ENCODE measurements at regions not wholly inside any gene's neighbourhood (a gene's known extent, or its start where the extent isn't known, plus 50 kb on each side); places are given as distances from the start of the nearest gene placed in this dataset.
"Not testable (repeated sequence)": the region's sequence is repeated elsewhere in the genome, so short reads cannot be mapped to it uniquely, and the experiment has no call there.

DNA sequence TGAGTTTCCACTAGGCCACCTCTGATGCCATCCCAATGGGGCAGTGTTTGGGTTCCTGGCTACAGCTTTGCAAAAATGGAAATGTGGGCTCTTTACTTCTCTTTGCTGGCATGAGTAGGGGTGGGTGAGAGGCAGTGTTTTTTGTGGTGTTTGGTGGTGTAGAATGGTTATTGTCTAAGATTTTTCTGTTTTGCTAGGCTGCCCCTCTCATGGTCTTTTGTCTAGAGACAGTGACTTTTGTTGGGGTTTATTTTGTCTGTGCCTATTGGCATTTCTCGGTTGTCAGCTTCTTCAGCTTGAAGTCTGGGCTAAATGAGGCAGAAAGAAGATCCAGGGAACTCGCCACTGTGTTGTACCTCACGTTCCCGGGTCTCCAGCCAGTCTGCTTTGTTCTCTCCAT is 112.1 kb downstream of the CENPF start:
- DNase-seq (ENCODE audit: low read depth in 2 of 2): no peak

DNA sequence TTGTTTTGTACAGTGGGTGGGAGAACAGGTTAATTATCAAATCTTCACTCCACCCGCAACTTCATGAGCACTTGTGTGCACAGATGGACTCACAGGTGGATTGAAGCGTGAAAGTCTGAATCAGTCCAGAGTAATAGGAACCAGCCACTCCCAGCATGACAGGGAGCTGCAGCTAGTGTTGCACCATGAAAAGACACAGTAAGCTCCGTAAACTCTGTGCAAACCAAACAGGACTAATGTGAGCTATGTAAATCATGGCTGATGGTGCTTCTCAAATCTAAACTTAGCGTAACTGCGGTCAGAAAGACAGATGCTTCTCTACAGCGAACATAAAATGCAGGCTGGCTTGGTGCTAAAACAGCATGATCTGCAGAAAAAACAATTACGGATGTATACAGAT is 114.4 kb downstream of the CENPF start:
- no peak for DNase-seq (ENCODE audit: low read depth in 2 of 2)

DNA sequence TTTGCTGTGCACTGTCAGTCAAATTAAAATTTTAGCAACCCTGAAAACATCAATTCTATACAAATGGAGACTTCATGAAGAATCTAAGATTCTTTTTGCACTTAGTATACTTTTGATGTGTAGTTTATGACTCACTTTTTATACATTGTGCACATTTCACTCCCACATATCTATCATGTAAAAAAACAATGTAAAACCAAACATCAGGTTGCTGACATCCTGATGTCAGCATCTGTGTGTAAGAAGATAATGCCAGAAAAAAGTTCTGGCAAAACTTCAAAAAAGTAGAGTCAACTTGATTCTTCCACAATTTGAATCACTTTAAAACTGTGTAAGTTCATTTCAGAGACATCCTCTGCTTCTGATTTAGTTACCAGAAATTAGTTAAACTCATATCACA is 115.7 kb downstream of the CENPF start:
- DNase-seq (ENCODE audit: low read depth in 2 of 2): no peak

DNA sequence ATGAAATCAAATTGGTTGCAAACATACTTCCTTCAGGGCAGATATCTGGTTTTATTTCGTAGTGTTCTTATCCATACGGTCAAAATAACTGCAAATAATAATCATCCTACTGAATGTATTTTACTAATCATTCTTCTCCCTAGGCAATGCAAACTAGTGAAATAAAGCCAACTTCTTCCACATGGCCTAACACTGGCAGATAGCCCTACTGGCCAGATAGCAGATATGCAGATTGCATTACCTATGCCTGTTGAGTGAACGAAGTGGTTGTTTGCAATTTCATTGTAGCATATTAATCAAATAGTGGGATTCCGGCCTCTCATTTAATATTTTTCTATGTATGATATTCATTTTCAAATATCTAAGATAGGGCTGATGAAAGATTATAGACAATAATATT is 116.2 kb downstream of the CENPF start:
- no peak for DNase-seq (ENCODE audit: low read depth in 2 of 2)

DNA sequence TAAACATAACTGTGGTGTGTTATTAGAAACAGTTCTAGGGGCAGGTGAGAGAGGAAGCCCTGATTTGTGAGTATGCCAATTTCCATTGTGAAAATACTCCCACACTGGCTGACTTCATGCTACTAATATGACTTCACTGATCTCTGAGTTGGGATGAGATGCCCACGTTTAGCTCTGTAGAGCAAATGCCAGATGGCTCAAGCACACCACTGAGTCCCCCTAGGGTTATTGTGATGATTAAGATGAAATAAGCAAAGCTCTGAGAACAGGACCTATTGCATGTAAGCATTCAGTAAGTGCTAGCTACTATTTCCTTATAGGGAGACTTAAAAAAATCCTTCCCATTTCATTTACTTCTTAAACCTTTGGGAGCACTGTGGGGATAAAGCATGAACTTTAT is 117.6 kb downstream of the CENPF start:
- DNase-seq (ENCODE audit: low read depth in 2 of 2): no peak

DNA sequence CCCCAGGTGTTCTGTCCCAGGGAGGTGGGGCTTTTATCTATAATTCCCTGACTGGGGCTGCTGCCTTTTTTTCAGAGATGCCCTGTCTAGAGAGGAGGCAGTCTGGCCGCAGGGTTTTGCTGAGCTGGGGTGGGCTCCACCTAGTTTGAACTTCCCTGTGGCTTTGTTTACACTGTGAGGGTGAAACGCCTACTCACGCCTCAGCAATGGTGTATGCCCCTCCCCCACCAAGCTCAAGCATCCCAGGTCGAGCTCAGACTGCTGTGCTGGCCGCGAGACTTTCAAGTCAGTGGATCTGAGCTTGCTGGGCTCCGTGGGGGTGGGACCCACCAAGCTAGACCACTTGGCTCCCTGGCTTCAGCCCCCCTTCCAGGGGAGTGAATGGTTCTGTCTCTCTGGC is 124.3 kb downstream of the CENPF start:
- no peak for DNase-seq (ENCODE audit: low read depth in 2 of 2)

DNA sequence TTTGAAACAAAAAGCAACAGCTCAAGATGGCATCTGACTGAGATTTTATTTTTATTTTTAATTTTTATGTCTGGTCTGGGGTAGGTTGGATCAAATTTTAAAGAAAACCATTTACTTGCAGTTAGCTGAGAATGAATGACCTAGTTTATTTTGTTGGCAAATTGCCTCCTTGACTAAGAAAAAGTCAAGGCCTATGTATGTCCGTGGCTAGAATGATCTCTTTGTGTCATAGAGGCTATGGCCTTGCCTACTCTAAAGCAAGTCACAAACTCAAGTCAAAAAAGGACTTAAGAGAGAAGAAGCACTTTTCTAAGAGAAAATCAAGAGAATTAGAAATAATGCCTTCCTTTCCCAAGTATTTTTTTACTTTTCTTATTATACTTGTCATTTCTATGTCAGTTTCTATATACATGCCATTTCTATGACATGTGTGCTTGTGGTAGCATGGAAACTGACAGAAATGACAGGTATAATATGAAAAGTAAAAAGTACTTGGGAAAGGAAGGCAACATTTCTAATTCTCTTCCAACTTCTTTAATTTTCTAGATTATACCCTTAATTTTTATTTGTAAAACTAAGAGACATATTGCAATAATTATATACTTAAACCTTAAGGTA is 136.7 kb downstream of the CENPF start:
- DNase-seq (ENCODE audit: low read depth in 2 of 2): no peak

DNA sequence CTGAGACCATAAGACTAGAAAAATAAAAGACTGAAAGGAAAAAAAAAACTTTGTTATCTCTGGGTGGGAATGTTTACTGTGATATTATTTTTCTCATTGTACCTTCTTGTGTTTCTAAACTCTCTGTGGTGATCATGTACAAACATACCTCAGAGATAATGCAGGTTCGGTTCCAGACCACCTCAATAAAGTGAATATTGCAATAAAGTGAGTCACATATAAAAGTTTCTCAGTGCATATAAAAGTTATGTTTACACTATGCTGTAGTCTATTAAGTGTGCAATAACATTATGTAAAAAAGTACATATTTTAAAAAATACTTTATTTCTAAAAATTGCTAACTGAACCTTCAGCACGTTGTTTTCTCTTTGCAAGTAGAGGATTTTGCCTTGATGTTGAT is 137.5 kb downstream of the CENPF start:
- no peak for DNase-seq (ENCODE audit: low read depth in 2 of 2)

DNA sequence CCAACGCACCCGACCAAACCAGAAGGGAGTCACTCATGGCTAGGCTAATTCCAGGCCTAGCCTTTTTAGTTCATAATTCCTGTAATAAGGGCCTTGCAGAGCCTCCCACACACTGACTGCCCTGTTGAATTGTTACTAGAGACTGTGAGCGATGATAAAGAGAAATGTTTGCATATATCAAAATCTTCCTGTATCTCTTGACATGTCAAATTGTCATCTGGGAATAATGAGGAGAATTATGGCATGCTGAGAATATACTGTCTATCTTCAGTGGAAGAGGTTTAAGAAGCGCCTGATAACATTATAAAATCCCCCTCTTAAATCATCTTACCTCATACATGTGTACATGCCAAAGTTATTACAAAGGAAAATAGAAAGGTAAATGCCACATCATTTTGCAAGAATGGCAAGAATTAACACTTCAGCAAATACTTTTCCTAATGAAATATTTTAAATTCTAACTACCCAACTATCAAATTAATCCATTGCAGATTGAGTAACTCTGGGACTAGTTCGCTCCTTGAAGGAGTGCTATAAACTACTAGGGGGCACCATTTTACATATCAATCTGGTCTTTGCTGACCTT is 144.1 kb downstream of the CENPF start:
- no peak for DNase-seq (ENCODE audit: low read depth in 2 of 2)

DNA sequence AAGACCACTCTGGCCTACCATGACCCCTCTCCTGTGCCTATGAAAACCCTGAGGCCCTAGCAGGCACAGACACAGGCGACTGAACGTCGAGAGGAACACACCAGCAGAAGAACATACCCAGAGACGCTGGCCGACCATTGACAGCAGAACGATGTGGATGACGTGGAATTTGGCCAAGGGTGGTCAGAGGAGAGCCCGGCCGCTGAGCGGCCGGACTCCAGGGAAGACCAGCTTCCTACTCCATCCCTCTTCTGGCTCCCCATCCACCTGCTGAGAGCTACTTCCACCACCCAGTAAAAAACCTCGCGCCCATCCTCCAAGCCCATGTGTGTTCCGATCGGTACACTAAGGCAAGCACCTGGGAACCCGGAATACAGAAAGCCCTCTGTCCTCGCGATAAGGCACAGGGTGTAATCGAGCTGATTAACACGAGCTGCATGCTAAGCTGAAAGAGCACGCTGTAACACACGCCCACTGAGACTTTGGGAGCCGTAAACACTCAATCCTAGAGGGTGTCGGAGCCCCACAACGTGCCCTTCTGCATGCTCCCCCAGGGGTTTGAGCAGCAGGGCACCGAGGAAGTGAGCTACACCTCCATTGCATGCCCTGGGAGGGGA is 150.3 kb downstream of the CENPF start:
- no peak for DNase-seq (ENCODE audit: low read depth in 2 of 2)

DNA sequence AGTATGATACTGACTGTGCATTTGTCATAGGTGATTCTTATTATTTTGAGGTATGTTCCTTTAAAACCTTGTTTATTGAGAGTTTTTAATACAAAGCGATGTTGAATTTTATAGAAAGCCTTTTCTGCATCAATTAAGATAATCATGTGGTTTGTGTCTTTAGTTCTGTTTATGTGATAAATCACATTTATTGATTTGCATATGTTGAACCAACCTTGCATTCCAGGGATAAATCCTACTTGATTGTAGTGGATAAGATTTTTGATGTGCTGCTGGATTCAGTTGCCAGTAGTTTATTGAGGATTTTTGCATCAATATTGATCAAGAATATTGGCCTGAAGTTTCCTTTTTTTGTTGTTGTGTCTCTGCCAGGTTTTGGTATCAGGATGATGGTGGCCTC is 158.0 kb downstream of the CENPF start:
- DNase-seq (ENCODE audit: low read depth in 2 of 2): no peak

DNA sequence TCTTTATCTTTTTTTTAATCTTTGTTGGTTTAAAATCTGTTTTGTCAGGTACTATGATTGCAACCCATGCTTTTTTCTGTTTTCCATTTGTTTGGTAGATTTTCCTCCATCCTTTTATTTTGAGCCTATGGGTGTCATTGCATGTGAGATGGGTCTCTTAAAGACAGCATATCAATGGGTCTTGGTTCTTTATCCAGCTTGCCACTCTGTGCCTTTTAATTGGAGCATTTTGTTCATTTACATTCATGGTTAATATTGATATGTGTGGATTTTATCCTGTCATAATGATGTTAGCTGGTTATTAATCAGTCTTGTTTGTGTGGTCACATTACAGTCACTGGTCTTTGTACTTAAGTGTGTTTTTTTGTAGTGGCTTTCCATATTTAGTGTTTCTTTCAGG is 159.9 kb downstream of the CENPF start:
- no peak for DNase-seq (ENCODE audit: low read depth in 2 of 2)

DNA sequence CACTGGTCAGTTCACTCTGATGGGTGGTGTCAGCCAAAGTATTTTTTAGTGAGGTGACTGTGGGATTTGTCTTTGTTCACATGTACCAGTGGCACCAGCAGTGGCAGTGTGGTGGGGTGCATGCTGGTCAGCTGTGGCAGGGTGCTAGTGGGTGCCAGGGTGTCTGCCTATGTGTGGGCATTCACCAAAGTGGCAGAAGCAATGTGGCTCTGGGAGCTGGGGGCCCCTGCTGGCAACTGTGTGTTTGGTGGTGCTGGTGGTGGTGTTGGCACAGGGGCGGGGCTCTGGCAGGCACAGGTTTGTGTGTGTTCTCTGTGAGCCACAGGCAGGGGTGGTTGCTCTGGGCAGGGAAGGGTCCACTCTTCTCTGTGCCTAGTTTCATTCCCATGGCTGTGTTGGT is 161.5 kb downstream of the CENPF start:
- DNase-seq (ENCODE audit: low read depth in 2 of 2): no peak

DNA sequence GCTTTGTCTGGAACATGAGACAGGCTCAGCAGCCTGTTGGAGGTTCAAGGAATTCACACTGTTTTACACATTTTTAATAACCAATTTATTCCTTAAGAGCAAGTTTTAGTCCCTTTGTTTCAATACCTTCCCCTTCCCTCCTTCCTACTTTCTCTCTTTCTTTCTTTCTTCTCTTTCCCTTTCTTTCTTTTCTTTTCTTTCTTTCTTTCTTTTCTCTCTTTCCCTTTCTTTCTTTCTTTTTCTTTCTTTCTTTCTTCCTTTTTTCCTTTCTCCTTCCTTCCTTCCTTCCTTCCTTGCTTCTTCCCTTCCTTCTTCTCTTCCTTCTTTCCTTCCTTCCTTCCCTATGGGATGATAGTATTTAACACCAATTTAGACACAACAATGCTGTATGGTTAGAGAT is 164.2 kb downstream of the CENPF start:
- DNase-seq (ENCODE audit: low read depth in 2 of 2): no peak

DNA sequence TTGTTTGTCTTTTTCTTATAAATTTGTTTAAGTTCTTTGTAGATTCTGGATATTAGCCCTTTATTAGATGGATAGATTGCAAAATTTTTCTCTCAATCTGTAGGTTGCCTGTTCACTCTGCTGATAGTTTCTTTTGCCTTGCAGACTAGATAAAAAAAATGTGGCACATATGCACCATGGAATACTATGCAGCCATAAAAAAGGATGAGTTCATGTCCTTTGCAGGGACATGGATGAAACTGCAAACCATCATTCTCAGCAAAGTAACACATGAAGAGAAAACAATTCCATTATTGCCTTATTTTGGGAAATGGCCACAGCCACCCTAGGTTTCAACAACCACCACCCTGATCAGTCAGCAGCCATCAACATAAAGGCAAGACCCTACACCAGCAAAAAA is 166.7 kb downstream of the CENPF start:
- DNase-seq (ENCODE audit: low read depth in 2 of 2): not testable (repeated sequence)

DNA sequence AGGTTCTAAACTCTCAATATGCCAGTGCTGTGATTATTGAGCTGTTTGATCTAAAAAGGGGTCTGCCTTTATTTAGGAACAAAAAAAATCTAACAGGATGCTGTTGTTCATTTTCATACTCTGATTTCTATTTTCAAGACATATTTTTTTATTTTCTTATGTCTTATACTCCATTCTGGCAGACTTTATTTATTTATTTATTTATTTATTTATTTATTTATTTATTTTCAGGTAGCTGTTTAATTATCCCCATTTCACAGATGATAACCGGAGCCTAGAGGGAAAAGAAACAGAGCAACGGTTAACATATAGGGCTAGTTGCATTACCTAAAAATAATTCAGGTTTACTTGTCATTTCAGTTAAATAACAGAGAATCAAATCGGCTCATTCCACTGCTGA is 174.4 kb downstream of the CENPF start:
- DNase-seq (ENCODE audit: low read depth in 2 of 2): no peak

DNA sequence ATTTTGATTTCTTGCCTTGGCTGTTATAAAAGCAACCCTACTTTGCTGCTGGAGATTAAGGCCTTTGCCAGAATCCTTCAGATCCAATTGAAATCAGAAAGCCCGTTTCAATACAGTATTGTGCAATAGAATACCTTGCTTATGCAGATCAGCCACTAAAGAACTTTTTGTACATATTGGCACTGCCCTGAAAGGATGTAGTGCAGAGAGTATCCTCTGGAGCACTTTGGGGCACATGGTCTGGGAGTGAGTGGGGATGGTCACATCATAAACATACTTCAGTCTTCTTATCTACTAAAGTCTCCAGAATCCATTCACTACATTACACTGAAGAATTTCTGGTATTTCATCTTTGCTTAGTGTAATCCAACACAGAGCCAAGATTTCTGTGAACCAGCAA is 189.0 kb downstream of the CENPF start:
- DNase-seq (ENCODE audit: low read depth in 2 of 2): no peak

DNA sequence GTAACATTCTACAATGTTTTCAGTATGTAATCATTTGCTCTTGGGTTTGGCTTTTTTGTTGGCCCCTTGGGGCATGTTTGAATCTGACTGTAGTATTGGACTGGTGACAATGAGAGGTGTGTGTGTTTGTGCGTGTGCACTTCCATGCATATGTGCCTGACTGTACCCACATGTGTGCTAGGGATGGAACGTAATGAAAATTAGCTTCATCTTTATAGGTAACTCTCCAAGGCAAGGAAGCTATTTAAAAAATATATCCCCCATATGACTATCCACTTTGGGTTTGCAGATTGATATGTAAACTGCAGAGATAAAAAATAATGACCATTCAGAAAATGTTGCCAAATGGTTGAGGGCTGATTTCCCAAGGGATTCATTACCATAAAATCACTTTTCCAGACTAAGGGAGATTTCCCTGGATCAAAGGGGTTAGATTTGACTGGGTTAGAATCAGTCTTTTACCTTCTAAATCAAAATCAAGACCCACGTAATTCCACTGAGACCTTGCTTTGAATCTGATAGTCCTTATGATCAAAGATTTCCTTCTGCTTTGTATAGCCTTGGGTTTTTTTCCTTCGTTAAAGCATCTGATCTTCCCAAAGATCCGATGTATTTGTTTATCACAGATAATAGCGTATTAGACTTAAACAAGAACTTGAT is 189.7 kb downstream of the CENPF start:
- no peak for DNase-seq (ENCODE audit: low read depth in 2 of 2)

DNA sequence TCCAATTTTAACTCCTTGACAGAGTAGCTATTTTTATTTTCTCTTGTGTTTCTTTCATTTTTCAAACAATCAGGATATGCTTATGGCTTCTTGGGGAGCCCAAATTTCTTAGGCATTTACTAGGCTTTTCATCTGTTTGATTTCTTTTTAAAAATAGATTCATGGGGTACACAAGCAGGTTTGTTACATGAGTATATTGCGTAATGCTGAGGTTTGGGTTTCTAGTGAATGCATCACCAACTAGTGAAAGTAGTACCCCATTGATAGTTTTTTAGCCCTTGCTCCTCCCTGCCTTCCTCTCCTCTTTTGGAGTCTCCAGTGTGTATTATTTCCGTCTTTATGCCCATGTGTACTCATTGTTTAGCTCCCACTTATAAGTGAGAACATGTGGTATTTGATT is 190.7 kb downstream of the CENPF start:
- no peak for DNase-seq (ENCODE audit: low read depth in 2 of 2)

DNA sequence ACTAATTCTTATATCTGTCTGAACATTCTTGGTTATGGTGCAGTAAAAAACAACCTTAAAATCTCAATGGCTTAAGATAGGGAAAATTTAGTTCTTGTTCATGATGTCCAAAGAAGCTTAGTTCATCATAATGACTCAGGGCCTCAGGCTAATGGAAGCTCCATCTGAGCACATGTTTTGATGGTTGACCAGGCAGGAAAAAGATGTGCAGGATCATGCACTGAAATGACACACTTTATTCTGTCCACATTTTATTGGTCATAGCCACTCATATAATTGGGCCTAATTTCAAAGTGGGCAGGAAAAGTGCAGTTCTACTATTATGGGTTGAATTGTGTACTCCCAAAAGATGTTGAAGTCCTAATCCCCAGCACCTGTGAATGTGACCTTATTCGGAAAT is 198.2 kb downstream of the CENPF start:
- DNase-seq (ENCODE audit: low read depth in 2 of 2): no peak

DNA sequence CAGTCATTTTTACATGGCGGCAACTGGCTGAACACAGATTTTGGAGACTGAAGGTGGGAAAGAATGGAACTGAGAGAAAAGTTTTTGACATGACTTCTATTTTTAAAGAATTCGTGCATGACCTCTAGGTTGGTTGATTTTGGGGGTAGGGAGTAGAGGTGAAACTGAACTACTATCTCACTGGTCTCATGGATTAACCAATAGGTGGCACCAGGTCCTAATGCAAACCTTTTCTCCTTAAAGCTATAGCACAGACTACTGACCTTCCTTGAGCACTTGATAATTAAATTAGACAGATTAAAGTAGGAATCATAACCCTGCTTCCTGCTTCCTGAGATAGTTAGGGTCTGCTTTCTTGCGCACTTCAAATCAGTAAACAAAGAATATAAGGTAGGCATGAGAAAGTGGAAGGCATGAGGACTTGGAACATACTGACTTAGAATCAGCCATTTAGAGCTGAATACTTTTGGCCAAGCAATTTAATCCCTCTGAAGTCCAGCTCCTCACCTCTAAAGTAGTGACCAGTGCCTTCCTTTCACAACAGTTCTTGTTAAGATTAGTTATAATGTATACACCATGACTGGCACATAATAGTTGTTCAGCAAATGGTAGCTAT is 206.0 kb downstream of the CENPF start:
- DNase-seq (ENCODE audit: low read depth in 2 of 2): no peak

DNA sequence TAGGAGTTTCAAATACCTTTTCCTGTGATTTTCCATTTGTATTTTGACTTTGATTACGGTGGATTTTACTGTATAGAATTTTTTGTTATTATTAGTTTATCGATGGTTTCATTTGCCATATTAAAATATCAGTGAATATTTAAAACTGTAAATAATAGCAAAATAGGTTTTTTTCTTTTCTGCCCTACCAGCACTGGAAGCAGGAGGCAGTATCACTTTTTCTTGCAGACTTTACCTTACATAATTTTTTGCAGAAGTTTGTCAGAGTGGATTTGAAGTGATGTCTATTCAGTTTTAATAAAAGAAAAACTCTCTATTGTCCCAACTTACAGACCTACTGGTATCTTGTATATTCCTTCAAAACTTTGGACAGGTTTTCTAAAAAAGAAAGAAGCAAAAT is 213.6 kb downstream of the CENPF start:
- no peak for DNase-seq (ENCODE audit: low read depth in 2 of 2)

Data from stimulated activated CD8-positive, alpha-beta memory T cell treated with anti-CD3 and anti-CD28 coated beads, Interleukin-2, amount 100 ng/mL, for 48 hours (primary cell).